Activated naive CD8-positive, alpha-beta T cell treated with anti-CD3 and anti-CD28 coated beads, Interleukin-2, amount 50 U/mL, for 24 hours (primary cell): ENCODE measurements at regions not wholly inside any gene's neighbourhood (a gene's known extent, or its start where the extent isn't known, plus 50 kb on each side); places are given as distances from the start of the nearest gene placed in this dataset.

ENCODE experiments used
- ATAC-seq: fragments of 150-1000 bp; cut with Tn5 transposase; one replicate; pipeline ENCODE4 v1.10.0; 2021
- DNase-seq: peaks from one replicate; pipeline ENCODE4 v3.0.0; 2021
- H3K27ac Mint-ChIP-seq: one replicate; pipeline ENCODE4 v1.8.0; 2021; ENCODE audit warnings: mild to moderate bottlenecking, mixed read lengths
- H3K27me3 Mint-ChIP-seq: one replicate; pipeline ENCODE4 v1.8.0; 2021; ENCODE audit warnings: mixed read lengths
- H3K36me3 Mint-ChIP-seq: one replicate; pipeline ENCODE4 v1.8.0; 2021; ENCODE audit warnings: low read depth, mixed read lengths
- H3K4me1 Mint-ChIP-seq: one replicate; pipeline ENCODE4 v1.8.0; 2021; ENCODE audit warnings: mixed read lengths
- H3K4me3 Mint-ChIP-seq: one replicate; pipeline ENCODE4 v1.8.0; 2021; ENCODE audit warnings: mild to moderate bottlenecking, moderate library complexity, mixed read lengths
- H3K9me3 Mint-ChIP-seq: one replicate; pipeline ENCODE4 v1.8.0; 2021; ENCODE audit warnings: mixed read lengths

DNA sequence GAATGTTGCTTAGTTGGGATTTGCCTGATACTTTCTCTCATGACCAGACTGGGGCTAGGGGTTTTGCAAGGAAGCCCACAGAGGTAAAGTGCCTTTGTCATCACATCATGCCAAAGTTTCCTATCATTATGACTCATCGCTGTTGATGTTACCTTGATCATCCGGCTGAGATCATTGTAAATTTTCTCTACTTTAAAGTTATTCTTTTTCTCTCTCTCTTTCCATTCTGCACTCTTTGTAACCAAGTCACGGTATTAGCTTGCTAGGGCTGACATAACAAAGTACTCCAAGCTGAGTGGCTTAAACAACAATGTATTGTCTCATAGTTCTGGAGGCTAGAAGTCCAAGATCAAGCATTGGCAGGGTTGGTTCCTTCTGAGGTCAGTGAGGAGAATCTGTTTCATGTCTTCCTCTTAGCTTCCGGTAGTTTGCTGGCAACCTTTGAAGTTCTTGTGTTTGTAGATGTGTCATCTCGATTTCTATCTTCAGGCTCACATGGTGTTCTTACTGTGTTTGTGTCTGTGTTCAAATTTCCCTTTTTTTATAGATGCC lies 113.0 kb downstream of the DTHD1 start:
- Mint-ChIP-seq H3K27ac (peak overlapping the region; percentile 90), H3K9me3 (no peaks in the 10 kb centered on the region), H3K27me3 (no peaks in the 10 kb centered on the region), H3K36me3 (no peaks in the 10 kb centered on the region), H3K4me1 (peaks cover 24% of the 10 kb centered on the region), H3K4me3 (peak overlapping the region; percentile 45)
- DNase-seq (peak; percentile 15), ATAC-seq (peak; percentile 88)

DNA sequence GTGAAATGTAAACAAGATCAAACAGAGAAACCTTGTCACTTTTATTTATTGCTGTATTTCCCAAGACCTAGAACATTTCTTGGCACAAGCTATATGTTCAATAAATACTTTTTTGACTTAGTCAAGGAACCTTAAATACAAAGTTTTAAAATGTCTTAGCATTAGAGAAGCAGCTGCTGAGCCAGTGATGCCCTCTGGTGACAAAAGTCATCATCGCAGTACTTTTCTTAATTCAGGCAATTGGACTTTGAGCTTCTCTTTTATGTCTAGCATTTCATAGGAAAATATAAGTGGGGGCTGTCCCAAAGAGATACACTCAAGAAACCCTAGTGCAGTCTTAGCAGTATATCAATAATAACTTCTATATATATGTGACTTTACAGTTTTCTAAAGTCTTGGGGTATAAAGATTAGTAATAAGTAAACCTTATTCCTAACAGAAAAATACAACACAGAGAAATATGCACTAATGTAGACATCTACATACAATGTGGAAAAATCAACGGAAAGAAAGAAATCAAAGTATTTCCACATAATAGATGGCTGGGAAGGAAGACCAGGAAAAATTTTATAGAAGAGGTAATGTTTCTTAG lies 118.4 kb downstream of the DTHD1 start:
- Mint-ChIP-seq H3K4me3 (no peak overlapping the region), H3K27ac (no peak overlapping the region), H3K27me3 (peaks cover 6% of the 10 kb centered on the region), H3K36me3 (no peaks in the 10 kb centered on the region), H3K9me3 (peaks cover 9% of the 10 kb centered on the region), H3K4me1 (peaks cover 19% of the 10 kb centered on the region)
- ATAC-seq (peak; percentile 77), DNase-seq (peak; percentile 50)

DNA sequence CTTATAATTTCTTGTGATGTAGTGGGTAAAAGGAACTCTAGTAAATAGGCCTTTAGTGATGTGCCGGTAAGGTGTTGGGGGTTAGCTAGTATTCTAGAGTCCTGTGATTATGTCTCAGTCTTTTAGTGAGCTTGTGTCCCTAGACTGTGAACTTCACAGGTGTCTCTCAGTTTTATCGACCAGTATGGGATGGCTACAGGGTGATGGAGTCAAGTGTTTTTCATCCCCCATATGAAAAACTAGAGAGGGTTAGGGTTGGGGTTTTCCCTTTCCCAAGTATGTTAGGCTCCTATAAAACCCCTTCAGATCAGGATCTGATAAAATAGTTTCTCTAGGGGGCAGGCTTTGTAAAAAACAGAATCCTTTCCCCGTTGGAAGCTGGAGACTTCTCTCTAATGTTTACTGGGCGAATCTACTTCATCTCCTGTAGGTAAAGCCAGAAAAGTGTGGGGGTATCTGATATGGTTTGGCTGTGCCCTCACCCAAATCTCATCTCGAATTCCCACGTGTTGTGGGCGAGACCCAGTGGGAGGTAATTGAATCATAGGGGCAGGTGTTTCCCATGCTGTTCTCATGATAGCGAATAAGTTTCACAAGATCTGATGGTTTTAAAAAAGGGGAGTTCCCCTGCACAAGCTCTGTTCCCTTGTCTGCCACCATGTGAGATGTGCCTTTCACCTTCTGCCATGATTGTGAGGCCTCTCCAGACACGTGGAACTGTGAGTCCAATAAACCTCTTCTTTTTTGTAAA lies 120.8 kb downstream of the DTHD1 start:
- peak; percentile 33 for ATAC-seq
- no peak for DNase-seq
- Mint-ChIP-seq H3K4me1 (peaks cover 15% of the 10 kb centered on the region), H3K9me3 (peaks cover 9% of the 10 kb centered on the region), H3K27ac (no peak overlapping the region), H3K27me3 (peaks cover 6% of the 10 kb centered on the region), H3K36me3 (no peaks in the 10 kb centered on the region), H3K4me3 (no peak overlapping the region)

DNA sequence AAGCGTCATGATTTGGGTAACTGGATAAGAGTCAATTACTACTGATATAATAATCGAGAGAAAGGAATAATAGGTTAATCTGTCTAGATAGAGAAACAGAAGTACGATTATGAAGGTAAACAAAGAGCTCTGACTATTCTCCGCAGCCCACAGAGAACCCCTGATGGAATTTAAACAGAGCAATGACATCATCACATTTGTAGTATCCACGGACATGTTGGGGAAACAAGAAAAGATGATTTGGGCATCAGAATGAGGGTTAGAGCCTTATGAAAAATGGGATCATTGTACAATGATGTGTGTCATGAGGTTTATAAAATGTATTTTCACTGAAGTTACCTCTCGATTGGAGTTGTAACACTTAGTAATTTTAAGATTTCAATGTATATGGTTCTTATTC lies 129.9 kb downstream of the DTHD1 start:
- Mint-ChIP-seq H3K27ac (no peak overlapping the region), H3K4me3 (no peak overlapping the region), H3K27me3 (peaks cover 15% of the 10 kb centered on the region), H3K36me3 (no peaks in the 10 kb centered on the region), H3K9me3 (no peaks in the 10 kb centered on the region), H3K4me1 (no peaks in the 10 kb centered on the region)
- no peak for DNase-seq
- ATAC-seq = no peak

DNA sequence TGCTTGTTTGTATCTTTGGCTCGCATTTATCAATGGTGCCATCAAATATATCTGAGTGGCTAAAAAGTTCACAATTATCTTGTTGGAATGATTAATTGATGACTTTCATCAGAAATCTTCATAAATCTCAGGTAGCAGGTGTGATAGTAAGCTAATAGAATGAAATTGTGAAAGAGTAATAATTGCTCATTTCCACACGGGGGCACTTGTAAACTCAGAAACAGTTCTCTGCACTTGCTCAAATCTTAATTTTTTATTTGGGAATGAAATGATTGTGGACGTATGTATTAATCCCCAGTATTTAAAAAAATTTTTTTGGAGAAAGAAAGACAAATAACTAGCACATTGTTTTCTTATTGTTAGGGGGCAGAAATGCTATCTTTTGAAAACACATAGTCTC lies 132.8 kb downstream of the DTHD1 start:
- peaks cover 22% of the 10 kb centered on the region for H3K27me3 Mint-ChIP-seq
- no peak overlapping the region for H3K27ac Mint-ChIP-seq
- DNase-seq (no peak), ATAC-seq (no peak)
- H3K4me1 Mint-ChIP-seq = no peaks in the 10 kb centered on the region
- H3K4me3 Mint-ChIP-seq = no peak overlapping the region
- H3K9me3 Mint-ChIP-seq = no peaks in the 10 kb centered on the region
- no peaks in the 10 kb centered on the region for H3K36me3 Mint-ChIP-seq

DNA sequence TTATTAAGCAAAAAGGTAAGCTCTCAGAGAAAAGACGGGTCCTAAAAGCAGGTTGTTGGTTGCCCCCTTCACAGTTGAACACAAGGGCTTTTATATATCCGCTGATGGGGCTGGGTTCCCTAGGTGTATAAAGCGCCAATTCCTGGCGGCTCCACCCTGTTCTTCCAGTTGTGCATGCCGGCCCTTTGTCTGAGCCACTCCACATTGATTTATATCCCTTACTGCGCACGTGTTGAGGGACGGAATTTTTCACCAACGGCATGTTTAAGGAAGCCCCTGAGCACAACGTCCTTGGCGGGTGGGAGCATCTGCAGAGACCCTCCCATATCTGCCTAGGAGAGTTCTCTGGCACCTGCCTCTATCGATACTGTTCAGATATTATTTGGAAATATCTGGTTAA lies 135.7 kb downstream of the DTHD1 start:
- H3K27me3 Mint-ChIP-seq = peaks cover 12% of the 10 kb centered on the region
- H3K9me3 Mint-ChIP-seq = no peaks in the 10 kb centered on the region
- no peaks in the 10 kb centered on the region for H3K36me3 Mint-ChIP-seq

DNA sequence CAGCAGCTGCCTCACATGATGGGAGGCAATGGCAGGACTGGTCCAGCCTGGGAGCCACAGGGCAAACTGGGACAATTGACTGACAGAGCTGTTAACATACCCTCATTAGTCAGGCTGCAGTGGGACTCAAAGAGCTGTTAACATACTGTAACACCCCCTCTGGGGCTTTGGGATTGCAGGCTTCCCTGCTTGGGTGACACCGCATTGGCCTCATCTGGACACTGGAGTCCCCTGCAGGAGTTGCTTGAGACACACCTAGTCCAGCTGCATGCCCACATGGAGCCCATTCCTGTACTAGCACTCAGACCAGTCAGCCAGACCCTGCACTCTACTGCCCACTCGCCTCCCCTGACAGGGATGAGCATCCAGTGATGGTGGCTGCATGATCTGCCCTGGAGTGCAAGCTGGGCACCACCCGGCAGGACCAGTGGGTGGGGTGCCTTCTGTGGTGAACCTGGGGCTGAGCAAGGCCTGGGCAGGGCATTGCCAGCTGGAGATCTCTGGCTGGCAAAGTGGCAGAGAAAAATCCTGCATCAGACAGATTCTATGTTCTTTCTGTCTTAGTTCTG lies 138.8 kb downstream of the DTHD1 start:
- Mint-ChIP-seq H3K9me3 (no peaks in the 10 kb centered on the region), H3K4me3 (no peak overlapping the region), H3K4me1 (no peaks in the 10 kb centered on the region), H3K27me3 (peaks cover 12% of the 10 kb centered on the region), H3K36me3 (no peaks in the 10 kb centered on the region), H3K27ac (no peak overlapping the region)
- DNase-seq = no peak
- no peak for ATAC-seq

More for the DNA sequence above, 135.7 kb downstream of the DTHD1 start:
- DNase-seq (no peak), ATAC-seq (no peak)
- Mint-ChIP-seq H3K4me1 (no peaks in the 10 kb centered on the region), H3K4me3 (no peak overlapping the region), H3K27ac (no peak overlapping the region)

DNA sequence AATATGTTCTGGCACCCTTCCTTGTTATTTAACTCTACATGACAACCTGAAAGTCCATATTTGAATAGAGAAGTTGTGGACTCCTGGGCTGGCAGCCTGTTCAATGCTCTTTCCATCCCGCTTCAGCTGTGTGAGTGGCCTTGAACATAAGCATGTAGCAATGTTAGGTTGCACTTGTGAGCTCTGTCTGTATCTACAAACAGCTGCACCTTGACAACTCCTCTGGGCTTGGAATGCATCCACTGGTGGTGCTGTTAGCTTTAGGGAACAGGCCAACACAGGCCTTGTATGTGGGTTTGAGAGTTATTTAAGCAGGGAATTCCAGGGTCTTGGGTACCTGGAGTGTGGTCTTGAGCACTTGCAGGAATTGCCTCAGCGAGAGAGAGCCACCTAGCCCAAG lies 141.2 kb downstream of the DTHD1 start:
- Mint-ChIP-seq H3K27me3 (peaks cover 3% of the 10 kb centered on the region), H3K4me1 (no peaks in the 10 kb centered on the region), H3K36me3 (no peaks in the 10 kb centered on the region), H3K9me3 (no peaks in the 10 kb centered on the region), H3K4me3 (no peak overlapping the region), H3K27ac (no peak overlapping the region)
- no peak for DNase-seq
- no peak for ATAC-seq

DNA sequence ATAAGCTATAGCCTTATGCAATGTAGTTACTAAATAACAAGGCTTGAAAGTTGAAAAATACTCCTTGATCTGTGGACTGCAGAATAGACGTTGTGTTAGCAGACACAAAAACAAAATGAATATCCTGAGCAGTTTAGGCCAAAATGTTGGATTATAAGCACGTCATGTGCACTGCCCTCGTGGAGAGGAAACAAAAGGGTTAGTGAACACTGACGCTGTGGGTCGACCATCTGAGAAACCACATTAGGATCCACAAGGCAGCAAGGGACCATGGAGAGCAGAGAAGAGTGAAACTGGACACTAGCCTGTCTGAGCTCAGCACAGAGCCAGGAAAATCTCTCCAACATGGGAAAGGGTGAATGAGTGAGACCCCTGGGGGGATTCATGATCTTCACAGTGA lies 145.3 kb downstream of the DTHD1 start:
- Mint-ChIP-seq H3K4me1 (no peaks in the 10 kb centered on the region), H3K4me3 (no peak overlapping the region), H3K9me3 (no peaks in the 10 kb centered on the region), H3K27ac (no peak overlapping the region), H3K36me3 (no peaks in the 10 kb centered on the region), H3K27me3 (no peaks in the 10 kb centered on the region)
- no peak for ATAC-seq
- DNase-seq = no peak

DNA sequence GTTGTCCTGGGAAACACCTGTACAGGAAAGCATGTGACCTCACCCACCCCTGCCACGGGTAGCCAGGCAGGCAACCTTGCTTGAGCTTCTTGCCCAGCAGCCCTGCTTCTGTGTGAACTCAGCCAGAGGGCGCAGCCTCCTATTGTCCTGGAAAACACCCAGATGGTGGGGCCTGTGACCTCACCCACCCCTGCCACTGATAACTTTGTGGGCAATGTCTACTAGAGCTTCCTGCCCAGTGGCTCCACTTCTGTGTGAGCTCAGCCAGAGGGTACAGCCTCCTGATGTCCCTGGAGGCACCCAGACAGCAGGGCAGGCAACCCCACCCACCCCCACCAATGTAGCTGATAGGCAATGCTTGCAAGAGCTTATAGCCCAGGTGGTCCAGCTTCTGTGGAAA lies 146.3 kb downstream of the DTHD1 start:
- no peaks in the 10 kb centered on the region for H3K36me3 Mint-ChIP-seq
- no peaks in the 10 kb centered on the region for H3K27me3 Mint-ChIP-seq
- no peaks in the 10 kb centered on the region for H3K9me3 Mint-ChIP-seq
- ATAC-seq (no peak), DNase-seq (no peak)
- H3K4me1 Mint-ChIP-seq = no peaks in the 10 kb centered on the region
- no peak overlapping the region for H3K4me3 Mint-ChIP-seq
- H3K27ac Mint-ChIP-seq = no peak overlapping the region

DNA sequence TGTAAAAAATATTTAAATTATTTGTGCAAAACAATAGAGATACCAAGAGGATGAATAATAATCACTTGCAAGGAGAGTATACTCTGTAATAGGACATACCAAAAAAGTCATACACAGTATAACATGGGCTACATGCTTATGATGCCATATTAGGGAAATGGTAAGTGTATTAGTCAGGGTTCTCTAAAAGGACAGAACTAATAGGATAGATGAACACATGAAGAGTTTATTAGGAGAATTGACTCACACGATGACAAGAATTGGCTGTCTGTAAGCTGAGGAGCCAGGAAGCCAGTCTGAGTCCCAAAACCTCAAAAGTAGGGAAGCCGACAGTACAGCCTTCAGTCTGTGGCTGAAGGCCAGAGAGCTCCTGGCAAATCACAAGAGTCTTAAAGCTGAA lies 151.2 kb downstream of the DTHD1 start:
- Mint-ChIP-seq H3K9me3 (peaks cover 12% of the 10 kb centered on the region), H3K4me1 (no peaks in the 10 kb centered on the region), H3K27ac (no peak overlapping the region), H3K36me3 (no peaks in the 10 kb centered on the region), H3K4me3 (no peak overlapping the region), H3K27me3 (no peaks in the 10 kb centered on the region)
- DNase-seq (no peak), ATAC-seq (no peak)

DNA sequence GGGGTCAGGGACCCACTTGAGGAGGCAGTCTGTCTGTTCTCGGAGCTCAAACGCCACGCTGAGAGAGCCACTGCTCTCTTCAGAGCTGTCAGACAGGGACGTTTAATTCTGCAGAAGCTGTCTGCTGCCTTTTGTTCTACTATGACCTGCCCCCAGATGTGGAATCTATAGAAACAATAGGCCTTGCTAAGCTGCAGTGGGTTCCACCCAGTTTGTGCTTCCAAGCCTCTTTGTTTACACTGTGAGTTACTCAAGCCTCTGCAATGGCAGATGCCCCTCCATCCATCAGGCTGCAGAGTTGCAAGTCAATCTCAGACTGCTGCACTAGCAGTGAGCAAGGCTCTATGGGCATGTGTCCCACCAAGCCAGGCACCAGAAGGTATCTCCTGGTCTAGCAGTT lies 158.1 kb downstream of the DTHD1 start:
- H3K9me3 Mint-ChIP-seq = peaks cover 12% of the 10 kb centered on the region
- no peak for ATAC-seq
- H3K27ac Mint-ChIP-seq = no peak overlapping the region
- no peaks in the 10 kb centered on the region for H3K4me1 Mint-ChIP-seq
- peaks cover 4% of the 10 kb centered on the region for H3K27me3 Mint-ChIP-seq
- no peak overlapping the region for H3K4me3 Mint-ChIP-seq
- H3K36me3 Mint-ChIP-seq = no peaks in the 10 kb centered on the region
- no peak for DNase-seq

DNA sequence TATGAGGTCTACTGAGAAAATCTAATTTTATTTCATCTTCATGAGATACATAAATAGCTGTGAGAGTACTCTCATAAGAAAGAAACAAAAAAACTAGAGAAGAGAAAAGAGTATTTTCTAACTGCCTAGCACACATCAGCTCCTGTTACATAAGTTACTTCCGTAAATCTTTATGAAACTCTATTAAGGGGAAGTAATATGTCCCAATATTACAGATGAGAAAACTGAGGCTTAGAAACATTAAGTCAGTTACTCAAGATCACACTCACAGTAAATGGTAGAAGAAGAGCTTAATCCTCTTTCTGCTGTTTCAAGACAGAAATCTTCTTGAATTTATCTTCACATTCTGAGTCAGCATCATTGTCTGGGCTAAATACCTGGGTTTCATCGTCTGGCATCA lies 164.1 kb downstream of the DTHD1 start:
- no peaks in the 10 kb centered on the region for H3K4me1 Mint-ChIP-seq
- H3K27me3 Mint-ChIP-seq = peaks cover 6% of the 10 kb centered on the region
- H3K9me3 Mint-ChIP-seq = no peaks in the 10 kb centered on the region
- H3K36me3 Mint-ChIP-seq = no peaks in the 10 kb centered on the region
- no peak overlapping the region for H3K4me3 Mint-ChIP-seq
- H3K27ac Mint-ChIP-seq = no peak overlapping the region
- no peak for ATAC-seq
- DNase-seq = no peak

DNA sequence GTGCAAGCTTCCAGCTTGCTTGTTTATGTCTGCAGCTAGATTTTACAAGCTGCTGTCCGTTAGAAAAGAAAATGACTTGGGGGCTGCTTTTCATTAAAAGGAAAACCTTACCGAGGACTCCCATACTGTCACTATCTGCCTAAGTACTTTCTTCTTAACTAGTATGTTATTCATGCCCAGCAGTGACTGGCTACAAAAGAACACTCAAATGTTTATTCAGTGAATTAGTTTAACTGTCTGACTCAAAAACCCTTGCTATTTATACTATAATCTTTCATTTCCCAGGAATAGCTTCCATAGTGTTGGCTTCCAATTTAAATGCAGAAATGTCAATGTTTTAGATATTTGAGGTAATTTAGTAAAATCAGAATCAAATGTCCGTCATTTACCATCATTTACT lies 164.9 kb downstream of the DTHD1 start:
- Mint-ChIP-seq H3K4me3 (no peak overlapping the region), H3K9me3 (no peaks in the 10 kb centered on the region), H3K27me3 (peaks cover 8% of the 10 kb centered on the region), H3K27ac (no peak overlapping the region), H3K36me3 (no peaks in the 10 kb centered on the region), H3K4me1 (no peaks in the 10 kb centered on the region)
- DNase-seq (no peak), ATAC-seq (no peak)

DNA sequence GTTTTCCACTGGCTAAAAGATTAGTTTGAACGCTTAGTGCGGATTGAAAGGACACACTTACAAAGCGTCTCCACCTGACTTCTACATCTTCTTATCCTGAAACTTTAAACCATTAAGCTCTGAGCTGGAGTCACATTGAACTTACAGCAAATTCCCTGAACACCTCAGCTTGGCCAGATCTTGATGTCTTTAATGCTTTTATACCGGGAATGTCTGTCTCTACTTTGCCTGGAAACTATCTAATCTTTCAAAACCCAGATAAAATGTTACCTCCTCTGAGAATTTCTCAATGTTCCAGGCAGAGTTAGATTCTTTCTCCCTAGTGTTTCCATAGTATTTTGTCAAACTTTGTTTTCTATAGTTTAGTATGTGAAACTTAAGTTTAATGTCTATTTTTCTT lies 179.9 kb downstream of the DTHD1 start:
- no peaks in the 10 kb centered on the region for H3K27me3 Mint-ChIP-seq
- no peak for ATAC-seq

More for the DNA sequence above, 179.9 kb downstream of the DTHD1 start:
- peaks cover 4% of the 10 kb centered on the region for H3K9me3 Mint-ChIP-seq
- no peaks in the 10 kb centered on the region for H3K4me1 Mint-ChIP-seq
- H3K4me3 Mint-ChIP-seq = no peak overlapping the region
- H3K36me3 Mint-ChIP-seq = no peaks in the 10 kb centered on the region
- DNase-seq = no peak
- no peak overlapping the region for H3K27ac Mint-ChIP-seq
